ENCODE measurements at regions not wholly inside any gene's neighbourhood (a gene's known extent, or its start where the extent isn't known, plus 50 kb on each side); places are given as distances from the start of the nearest gene placed in this dataset.

- no peaks in the 10 kb centered on the region for H3K9me3 ChIP-seq (ENCODE audit: control insufficient read depth in 1 of 2, insufficient read depth in 1 of 2, low read depth in 1 of 2, low read length in 2 of 2)
- RAD21 ChIA-PET (ENCODE audit: low non-redundant PET in 1 of 2, low total read pairs in 2 of 2, uncharacterized antibody in 2 of 2, unreplicated experiment in 2 of 2) = no interaction called here
- POLR2A ChIA-PET = no interaction called here
Observed at GRCh38 chr1:37347104-37347649, 127.2 kb upstream of the ZC3H12A start.

More at GRCh38 chr1:37347104-37347649, 127.2 kb upstream of the ZC3H12A start:
- TF ChIP-seq CBX3 (IDR thresholded peaks at IDR 0.05; ENCODE audit: low read depth) = no peak
- TF ChIP-seq SIN3A (IDR thresholded peaks at IDR 0.05; ENCODE audit: low read depth) = no peak
- TF ChIP-seq MAX (IDR thresholded peaks at IDR 0.05) = no peak
- no peak for TF ChIP-seq EZH2phosphoT487 (IDR thresholded peaks at IDR 0.05; ENCODE audit: borderline replicate concordance)
- TF ChIP-seq CTCF (IDR thresholded peaks at IDR 0.05 in 2 of 3, conservative IDR thresholded peaks at IDR 0.05 in 1 of 3; ENCODE audit: borderline replicate concordance in 1 of 3, insufficient read depth in 1 of 3, low read depth in 2 of 3, low read length in 2 of 3) = no peak
- no peak for TF ChIP-seq SRF (IDR thresholded peaks at IDR 0.05; ENCODE audit: low read depth)
- no peak for TF ChIP-seq REST (IDR thresholded peaks at IDR 0.05; ENCODE audit: low read depth)
- TF ChIP-seq ZNF274 (IDR thresholded peaks at IDR 0.05; ENCODE audit: low read depth, low read length) = no peak
- TF ChIP-seq TCF7L2 (IDR thresholded peaks at IDR 0.05; ENCODE audit: borderline replicate concordance, extremely low read depth, insufficient read depth, insufficient read length) = no peak
- no peak for TF ChIP-seq RAD21 (IDR thresholded peaks at IDR 0.05; ENCODE audit: low read depth)
- TF ChIP-seq POLR2A (IDR thresholded peaks at IDR 0.05; ENCODE audit: borderline replicate concordance, extremely low read depth, insufficient read depth, insufficient read length) = no peak
- Histone ChIP-seq H3K9me2 (ENCODE audit: insufficient read depth) (no peaks in the 10 kb centered on the region), H3K79me2 (ENCODE audit: insufficient read depth, low read length) (no peaks in the 10 kb centered on the region), H3K9ac (ENCODE audit: low read length) (no peak overlapping the region), H3K4me2 (ENCODE audit: low read length) (no peak overlapping the region), H4K20me1 (ENCODE audit: insufficient read depth) (no peaks in the 10 kb centered on the region), H3K4me3 (replicated peaks in 1 of 2; ENCODE audit: low read depth in 1 of 2, low read length in 2 of 2) (no peak overlapping the region), H3K27me3 (ENCODE audit: insufficient read depth, low read length) (peaks cover 17% of the 10 kb centered on the region), H2AFZ (ENCODE audit: low read depth, low read length, poor library complexity, severe bottlenecking) (no peak overlapping the region), H3K4me1 (ENCODE audit: control insufficient read depth in 1 of 2, insufficient read depth in 2 of 2, low read length in 2 of 2) (no peaks in the 10 kb centered on the region), H3K27ac (ENCODE audit: low read depth, low read length) (no peak overlapping the region), H3K36me3 (ENCODE audit: control insufficient read depth in 1 of 2, insufficient read depth in 2 of 2, low read length in 2 of 2) (no peaks in the 10 kb centered on the region)
- ATAC-seq (no peak), DNase-seq (ENCODE audit: low read depth, low spot score) (no peak)
- CTCF ChIA-PET = no interaction called here
- no TSS peak for BruUV-seq (replicated peaks)
- intact Hi-C loops (cut with micrococcal nuclease) = no loop called here

Data from HCT116 (cell line).